HG02840 (cell line): ENCODE measurements at regions not wholly inside any gene's neighbourhood (a gene's known extent, or its start where the extent isn't known, plus 50 kb on each side); places are given as distances from the start of the nearest gene placed in this dataset.

Experiments
- ATAC-seq: cut with Tn5 transposase; IDR thresholded peaks from one replicate; pipeline ENCODE4 v1.9.1; 2021; ENCODE audit warnings: mild to moderate bottlenecking, moderate library complexity, moderate number of reproducible peaks; ENCODE audit not compliant: unreplicated experiment, low FRiP score

GRCh38 chr9:107112707-107113243 is 170.3 kb upstream of the RAD23B start:
- ATAC-seq = no peak

GRCh38 chr9:107118863-107119624 is 164.0 kb upstream of the RAD23B start:
- no peak for ATAC-seq

DNA sequence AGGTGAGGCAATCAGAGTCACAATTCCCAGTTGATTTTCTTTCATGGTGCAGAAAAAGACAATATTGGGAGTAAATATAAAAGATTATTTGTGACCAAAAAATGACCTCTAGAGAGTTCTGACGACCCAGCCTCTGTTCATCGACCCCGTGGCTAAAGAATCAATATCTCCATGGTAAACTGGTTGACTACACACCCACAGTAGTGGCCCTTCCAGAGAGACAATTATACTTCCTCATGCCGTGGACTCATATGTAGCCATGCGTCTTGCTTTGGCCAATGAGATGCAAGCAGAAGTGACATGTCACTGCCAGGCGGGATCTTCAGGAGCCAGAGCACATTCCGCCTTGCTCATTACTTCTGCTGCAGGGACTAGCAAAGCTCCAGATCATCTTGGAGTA is 163.3 kb upstream of the RAD23B start:
- ATAC-seq = no peak

GRCh38 chr9:107123389-107123788 is 159.7 kb upstream of the RAD23B start:
- no peak for ATAC-seq

DNA sequence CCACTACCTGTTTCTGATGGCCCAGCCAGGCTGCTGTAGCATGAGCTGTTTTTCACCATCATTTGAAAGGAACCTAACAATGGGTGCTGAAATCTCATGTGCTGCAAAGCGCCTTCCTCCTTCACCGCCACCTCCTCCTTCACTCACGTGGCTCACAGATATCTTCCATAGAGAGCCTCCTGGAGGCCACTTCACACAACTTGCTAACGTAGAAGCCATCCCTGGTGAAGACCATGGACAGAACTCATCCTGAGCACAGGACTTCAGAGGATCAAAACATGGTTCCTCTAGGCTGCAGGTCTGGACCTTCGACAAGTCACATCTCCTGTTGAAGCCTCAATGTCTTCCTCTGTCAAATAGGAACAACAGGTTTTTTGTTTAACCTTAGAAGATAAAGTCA is 155.5 kb upstream of the RAD23B start:
- no peak for ATAC-seq

DNA sequence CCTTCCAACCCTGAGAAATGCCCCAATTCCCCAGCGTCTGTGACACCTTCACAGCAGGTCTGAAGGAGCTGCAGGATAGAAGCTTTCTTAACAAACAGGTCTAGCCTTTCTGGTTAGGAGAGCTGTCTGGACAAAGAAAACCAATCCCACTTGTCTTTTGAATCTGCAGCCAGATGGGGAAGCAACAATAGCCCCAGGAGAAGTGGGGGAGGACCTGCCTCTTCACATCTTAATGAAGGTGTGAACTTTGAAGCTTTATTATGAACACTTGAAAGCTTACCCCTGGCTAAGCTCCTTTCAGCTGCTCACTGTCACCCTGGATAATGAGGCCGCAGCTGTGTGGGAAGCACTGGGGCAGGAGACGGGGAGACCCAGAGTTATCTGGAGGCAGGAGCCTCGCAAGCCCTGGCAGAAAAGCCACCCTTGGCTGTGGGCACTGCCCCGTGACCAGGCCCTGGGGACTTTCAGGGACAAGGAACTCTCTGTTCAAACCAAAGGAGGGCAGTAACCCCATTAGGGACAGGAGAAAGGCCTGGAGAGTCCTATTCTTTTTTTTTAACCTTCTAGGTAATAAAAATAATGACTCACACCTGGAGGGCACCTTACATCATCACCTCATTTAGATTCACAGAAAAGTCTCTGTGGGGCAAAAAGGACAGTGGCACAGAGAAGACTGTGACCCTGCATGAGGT is 151.8 kb upstream of the RAD23B start:
- no peak for ATAC-seq

- no peak for ATAC-seq
These were observed 146.8 kb upstream of the RAD23B start for GRCh38 chr9:107136296-107136695.

DNA sequence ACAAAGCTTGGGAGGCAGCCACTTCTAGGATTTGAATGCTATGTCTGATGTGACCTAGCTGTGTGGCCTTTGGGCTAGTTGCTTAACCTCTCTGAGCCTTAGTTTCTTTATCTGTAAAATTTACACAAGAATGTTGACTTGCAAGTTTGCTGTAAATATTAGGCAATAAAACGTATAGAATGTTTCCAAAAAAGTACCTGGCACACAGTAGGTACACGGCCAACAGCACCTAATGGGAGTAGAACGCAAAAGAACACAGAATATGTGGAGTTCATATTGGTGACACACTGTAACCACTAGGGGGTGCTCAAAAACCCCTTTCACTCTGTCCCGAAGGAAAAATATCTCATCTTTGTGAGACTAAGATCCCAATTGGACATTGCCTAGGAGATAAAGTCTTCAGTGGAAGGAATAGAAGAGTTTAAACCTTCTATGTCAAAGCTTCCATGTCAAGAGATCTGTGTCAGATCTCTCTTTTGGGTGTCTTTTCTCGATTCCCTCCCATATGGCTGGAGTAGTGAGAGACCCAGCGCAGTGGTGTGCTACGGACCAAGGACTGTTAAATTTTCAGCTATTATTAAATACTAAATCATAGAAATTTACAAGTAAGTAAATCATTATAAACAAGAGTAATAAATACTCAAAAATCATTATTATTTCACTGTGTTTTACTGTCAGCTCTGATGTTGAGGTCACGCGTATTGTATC is 145.4 kb upstream of the RAD23B start:
- ATAC-seq = no peak

DNA sequence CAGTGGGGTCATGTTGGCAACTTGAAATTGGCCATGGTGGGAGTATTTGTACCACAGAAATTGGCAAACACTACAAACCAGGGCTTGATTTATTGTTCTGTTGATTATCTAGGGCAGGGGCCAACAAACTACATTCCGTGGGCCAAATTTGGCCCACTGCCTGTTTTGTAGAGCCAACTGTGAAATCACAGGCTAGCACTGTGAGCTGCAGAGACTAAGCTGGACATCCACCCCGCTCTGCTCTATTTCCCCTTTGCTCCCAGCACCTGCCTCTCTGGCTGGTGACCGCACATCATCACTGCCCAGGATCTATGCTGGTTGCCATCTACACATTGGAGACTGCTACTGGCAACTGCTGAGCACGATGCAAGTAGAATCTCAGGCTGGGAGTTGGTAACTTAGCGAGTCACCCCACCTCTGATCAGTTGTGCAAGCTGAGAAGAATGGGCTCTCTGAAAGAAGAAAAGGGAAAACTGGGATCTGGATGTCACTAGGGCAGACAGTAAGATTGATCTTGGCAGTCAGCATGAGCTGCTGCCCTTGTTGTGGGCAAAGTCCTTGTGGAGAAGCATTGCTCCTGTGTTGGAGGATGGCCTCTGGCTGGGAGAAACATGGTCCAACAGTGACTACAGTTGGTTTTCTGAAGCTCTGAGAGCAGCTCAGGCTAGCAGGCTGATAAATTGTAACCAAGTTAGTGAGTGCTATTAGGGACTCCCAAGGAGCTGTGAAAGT is 144.7 kb upstream of the RAD23B start:
- ATAC-seq = no peak

DNA sequence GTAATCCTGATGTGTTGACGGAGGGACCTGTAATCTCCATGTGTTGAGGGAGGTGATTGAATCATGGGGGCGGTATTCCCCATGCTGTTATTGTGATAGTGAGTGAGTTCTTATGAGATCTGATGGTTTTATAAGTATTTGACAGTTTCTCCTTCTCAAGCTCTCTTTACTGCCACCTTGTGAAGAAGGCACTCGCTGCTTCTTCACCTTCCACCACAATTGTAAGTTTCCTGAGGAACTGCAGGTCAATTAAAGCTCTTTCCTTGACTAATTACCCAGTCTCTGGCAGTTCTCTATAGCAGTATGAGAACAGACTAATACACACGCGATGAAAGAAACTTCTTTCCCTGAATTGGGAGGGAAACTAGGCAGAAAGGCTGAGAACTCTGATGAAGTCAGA is 141.1 kb upstream of the RAD23B start:
- no peak for ATAC-seq

DNA sequence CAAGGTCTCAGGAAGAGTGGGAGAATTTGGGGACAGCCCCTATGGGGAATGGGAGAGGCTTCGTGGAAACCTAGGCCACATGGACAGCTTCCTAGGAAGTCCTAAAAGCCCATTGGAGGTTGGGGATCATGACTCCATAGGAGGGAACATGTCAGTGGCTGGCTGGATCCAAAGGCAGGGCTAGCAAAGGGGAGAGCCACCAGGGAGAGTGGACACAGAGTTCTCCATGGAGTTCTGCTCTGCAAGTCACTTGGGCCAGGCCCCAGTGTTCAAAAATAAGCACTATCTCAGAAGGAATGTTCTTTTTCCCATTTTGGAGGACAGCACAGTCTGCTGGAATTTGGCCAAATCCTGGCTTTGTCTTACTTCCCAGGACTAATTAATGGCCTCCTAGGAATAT is 140.6 kb upstream of the RAD23B start:
- no peak for ATAC-seq

GRCh38 chr9:107142896-107143603 is 140.0 kb upstream of the RAD23B start:
- no peak for ATAC-seq

GRCh38 chr9:107144475-107144874 is 138.6 kb upstream of the RAD23B start:
- ATAC-seq = no peak

- ATAC-seq = no peak
These were observed 135.9 kb upstream of the RAD23B start for GRCh38 chr9:107147134-107147533.

DNA sequence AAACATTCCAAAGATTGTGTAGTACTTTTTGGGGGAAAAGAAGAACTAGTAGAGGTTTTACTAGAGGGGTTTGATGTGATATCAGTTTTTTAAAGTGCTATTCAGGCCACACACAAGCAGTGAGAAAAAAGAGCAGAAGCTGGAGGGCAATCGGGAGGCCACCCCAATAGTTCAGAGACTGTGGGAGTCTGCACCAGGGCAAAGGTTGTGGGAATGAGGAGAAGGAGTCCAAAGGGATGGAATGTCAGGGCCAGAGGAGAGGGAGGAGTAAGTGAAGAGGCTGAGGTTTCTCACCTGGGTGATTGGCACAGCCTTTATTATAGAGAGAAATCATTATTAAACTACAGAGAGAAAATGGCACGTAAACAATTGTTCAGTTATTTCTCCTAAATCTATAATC is 134.9 kb upstream of the RAD23B start:
- ATAC-seq = no peak

DNA sequence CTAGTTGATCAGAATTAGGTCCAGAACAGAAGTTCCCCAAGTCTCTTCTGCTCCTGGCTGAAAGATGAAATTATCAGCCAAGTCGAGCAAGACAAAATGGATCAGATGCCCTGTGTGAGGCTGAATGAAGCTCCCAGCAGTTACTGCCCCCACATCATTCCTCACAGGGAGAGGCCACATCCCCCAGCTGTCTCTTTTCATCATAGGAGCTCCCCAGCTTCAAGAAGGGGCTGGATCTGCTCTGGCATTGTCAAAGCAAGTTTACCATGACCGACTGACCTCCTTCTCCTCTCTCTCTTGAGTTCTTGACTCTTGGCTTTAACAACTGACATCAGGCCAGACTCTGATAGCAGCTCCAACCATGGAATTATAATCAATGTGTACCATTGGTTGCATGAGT is 133.3 kb upstream of the RAD23B start:
- ATAC-seq = no peak

DNA sequence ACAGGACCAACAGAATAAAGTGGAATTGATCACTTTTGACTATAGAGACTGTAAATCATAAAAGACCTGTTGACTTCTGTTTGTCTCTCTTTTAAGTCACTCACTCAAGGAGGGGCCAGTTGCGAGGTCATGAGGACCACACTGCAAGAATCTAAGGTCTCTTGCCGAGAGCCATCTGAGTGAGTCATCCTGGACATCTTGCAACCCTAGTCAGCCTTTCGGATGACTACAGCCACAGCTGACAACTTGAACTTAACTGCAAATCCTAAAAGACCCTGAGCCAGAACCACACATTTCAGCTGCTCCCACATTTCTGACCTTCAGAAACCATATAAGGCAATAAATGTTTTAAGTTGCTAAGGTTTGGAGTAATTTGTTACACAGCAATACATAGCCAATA is 129.7 kb upstream of the RAD23B start:
- ATAC-seq = no peak

DNA sequence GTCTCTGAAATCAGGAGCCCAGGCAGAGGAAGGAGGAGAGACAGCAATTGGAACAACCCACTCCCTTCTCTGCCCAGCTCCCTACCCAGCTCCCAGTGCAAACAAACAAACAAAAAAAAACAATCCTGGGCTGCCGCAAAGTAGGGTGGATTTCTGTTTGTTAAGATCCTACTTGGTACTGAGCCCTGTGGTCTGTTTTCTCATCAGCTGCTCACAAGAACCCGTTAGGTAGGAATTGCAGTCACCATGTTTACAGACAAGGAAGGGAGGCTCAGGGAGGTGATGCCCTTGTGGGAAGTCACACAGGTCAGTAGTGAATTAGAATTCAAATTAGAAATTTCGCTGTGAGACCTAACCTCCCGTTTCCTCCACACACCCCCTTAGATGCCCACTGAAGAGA is 128.8 kb upstream of the RAD23B start:
- no peak for ATAC-seq

- no peak for ATAC-seq
These were observed 128.3 kb upstream of the RAD23B start for GRCh38 chr9:107154766-107155165.

- ATAC-seq = no peak
These were observed 127.7 kb upstream of the RAD23B start for GRCh38 chr9:107155244-107155817.
